H1 (cell line): ENCODE measurements at regions not wholly inside any gene's neighbourhood (a gene's known extent, or its start where the extent isn't known, plus 50 kb on each side); places are given as distances from the start of the nearest gene placed in this dataset.

Source experiments
- ASH2L ChIP-seq: fragments of 200-600, 300-600 bp; sonication (generic); IDR thresholded peaks from one replicate; pipeline ENCODE4 v1.7.1; 2017; ENCODE audit warnings: low read length
- CHD7 ChIP-seq: fragments of 300-600 bp; sonication (generic); IDR thresholded peaks from 2 replicates; pipeline ENCODE4 v1.7.1; 2012; ENCODE audit warnings: low read length, moderate library complexity, mild to moderate bottlenecking, inconsistent platforms; ENCODE audit not compliant: insufficient replicate concordance
- CTCF ChIP-seq, 3 experiments: IDR thresholded peaks; 1 replicate in 2 of 3; 2 replicates in 1 of 3; pipeline versions ENCODE4 v1.5.1 to v1.6.1; 2011; ENCODE audit warnings: low read length in 3 of 3, mild to moderate bottlenecking in 3 of 3, inconsistent platforms in 2 of 3, low read depth in 1 of 3, moderate library complexity in 1 of 3; ENCODE audit not compliant: insufficient read depth in 1 of 3; ENCODE audit errors: control extremely low read depth in 1 of 3
- JUND ChIP-seq: IDR thresholded peaks from 2 replicates; pipeline ENCODE4 v1.6.1; 2011; ENCODE audit warnings: mild to moderate bottlenecking, improper control_type of control experiment, low read length
- POLR2AphosphoS5 ChIP-seq: IDR thresholded peaks from 2 replicates; pipeline ENCODE4 v1.6.1; 2011; ENCODE audit warnings: low read depth, low read length
- TCF12 ChIP-seq: IDR thresholded peaks from 2 replicates; pipeline ENCODE4 v1.6.1; 2011; ENCODE audit warnings: low read depth, mild to moderate bottlenecking, low read length

DNA sequence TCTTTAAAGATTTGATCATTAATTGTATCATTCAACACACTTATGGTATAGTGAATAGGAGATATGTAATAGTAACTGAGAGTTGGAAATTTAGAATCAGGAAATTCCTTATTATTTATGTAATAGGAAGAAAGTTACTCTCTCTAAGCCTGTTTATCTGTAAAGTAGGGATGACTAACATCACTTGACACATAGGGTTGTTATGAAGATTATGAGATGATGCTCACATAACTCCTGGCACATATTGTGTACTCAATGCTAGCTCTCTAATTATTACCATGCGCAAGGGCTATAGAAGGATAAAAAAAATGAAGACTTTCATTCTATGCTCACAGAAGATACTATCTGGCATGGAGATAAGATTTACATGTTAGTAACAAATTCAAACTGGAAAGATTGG, 149.9 kb downstream of the ISOC1 start (continued):
- TF ChIP-seq CHD7 (no peak), JUND (no peak), ASH2L (no peak), CTCF (IDR thresholded peaks at IDR 0.05; ENCODE audit: control extremely low read depth in 1 of 3, insufficient read depth in 1 of 3, low read depth in 1 of 3, low read length in 3 of 3) (no peak), POLR2AphosphoS5 (no peak), TCF12 (no peak)
